Astrocyte (in vitro differentiated cells and primary cell): ENCODE measurements at regions not wholly inside any gene's neighbourhood (a gene's known extent, or its start where the extent isn't known, plus 50 kb on each side); places are given as distances from the start of the nearest gene placed in this dataset.

Experiments
- CTCF ChIP-seq: IDR thresholded peaks from 2 replicates; pipeline ENCODE4 v1.5.1; 2011; ENCODE audit warnings: low read depth, mild to moderate bottlenecking, inconsistent platforms, low read length, moderate library complexity; ENCODE audit not compliant: insufficient read depth
- EZH2 ChIP-seq: IDR thresholded peaks from 2 replicates; pipeline ENCODE4 v1.6.1; 2012; ENCODE audit warnings: mild to moderate bottlenecking, low read length, inconsistent platforms; ENCODE audit not compliant: insufficient read depth

GRCh38 chr10:62626817-62627216 lies 177.7 kb upstream of the ADO start:
- TF ChIP-seq CTCF (no peak), EZH2 (no peak)
